ENCODE measurements at regions not wholly inside any gene's neighbourhood (a gene's known extent, or its start where the extent isn't known, plus 50 kb on each side); places are given as distances from the start of the nearest gene placed in this dataset.
"Not testable (repeated sequence)": the region's sequence is repeated elsewhere in the genome, so short reads cannot be mapped to it uniquely, and the experiment has no call there.

- not testable (repeated sequence) for TF ChIP-seq CHD1 (IDR thresholded peaks at IDR 0.05; ENCODE audit: low read depth, low read length); PHF8 (conservative IDR thresholded peaks at IDR 0.05; ENCODE audit: low read depth, low read length)
These were observed 157.2 kb downstream of the NPIPA7 start for GRCh38 chr16:16536151-16536550.

Data from H1 (cell line).